ENCODE measurements at regions not wholly inside any gene's neighbourhood (a gene's known extent, or its start where the extent isn't known, plus 50 kb on each side); places are given as distances from the start of the nearest gene placed in this dataset.

DNA sequence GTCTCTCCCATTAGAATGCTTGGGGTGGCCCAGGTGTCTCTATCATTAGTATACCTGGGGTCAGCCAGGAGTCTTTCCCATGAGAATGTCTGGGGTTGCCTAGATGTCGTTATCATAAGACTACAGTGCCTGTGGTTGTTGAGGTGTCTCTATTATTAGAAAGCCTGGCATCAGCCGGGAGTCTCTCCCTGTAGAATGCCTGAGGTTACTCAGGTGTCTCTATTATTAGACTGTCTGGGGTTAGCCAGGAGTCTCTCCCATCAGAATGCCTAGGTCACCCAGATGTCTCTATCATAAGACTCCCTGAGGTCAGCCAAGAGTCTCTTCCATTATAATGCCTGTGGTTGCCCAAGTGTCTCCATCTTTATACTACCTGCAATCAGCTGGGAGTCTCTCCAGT lies 1541.1 kb downstream of the UQCRFS1 start:
- Histone ChIP-seq H3K36me3 (ENCODE audit: insufficient read depth, low read length) (no peaks in the 10 kb centered on the region), H3K27me3 (ENCODE audit: insufficient read depth, low read length) (no peaks in the 10 kb centered on the region), H2AFZ (ENCODE audit: low read depth, low read length) (no peak overlapping the region), H3K9me3 (ENCODE audit: low read length) (no peaks in the 10 kb centered on the region), H3K4me3 (ENCODE audit: low read length) (no peak overlapping the region), H3K4me1 (ENCODE audit: insufficient read depth, low read length) (no peaks in the 10 kb centered on the region)

DNA sequence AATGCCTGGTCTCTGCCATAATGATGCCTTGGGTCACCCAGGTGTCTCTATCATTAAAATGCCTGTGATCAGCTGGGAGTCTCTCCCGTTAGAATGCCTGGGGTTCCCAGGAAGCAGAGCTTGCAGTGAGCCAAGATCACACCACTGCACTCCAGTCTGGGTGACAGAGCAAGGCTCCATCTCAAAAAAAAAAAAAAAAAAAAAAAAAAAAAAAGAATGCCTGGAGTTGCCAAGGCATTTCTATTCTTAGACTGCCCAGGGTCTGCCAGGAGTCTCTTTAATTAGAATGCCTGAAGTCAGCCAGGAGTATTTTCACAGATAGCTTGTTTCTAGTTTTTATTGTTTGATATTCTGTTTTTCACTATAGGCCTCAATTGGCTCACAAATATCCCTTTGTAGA lies 1552.5 kb downstream of the UQCRFS1 start:
- H2AFZ ChIP-seq (ENCODE audit: low read depth, low read length): no peak overlapping the region
- no peaks in the 10 kb centered on the region for H3K36me3 ChIP-seq (ENCODE audit: insufficient read depth, low read length)
- H3K4me1 ChIP-seq (ENCODE audit: insufficient read depth, low read length): no peaks in the 10 kb centered on the region
- H3K27me3 ChIP-seq (ENCODE audit: insufficient read depth, low read length): no peaks in the 10 kb centered on the region
- no peak overlapping the region for H3K4me3 ChIP-seq (ENCODE audit: low read length)
- H3K9me3 ChIP-seq (ENCODE audit: low read length): peaks cover 5% of the 10 kb centered on the region

DNA sequence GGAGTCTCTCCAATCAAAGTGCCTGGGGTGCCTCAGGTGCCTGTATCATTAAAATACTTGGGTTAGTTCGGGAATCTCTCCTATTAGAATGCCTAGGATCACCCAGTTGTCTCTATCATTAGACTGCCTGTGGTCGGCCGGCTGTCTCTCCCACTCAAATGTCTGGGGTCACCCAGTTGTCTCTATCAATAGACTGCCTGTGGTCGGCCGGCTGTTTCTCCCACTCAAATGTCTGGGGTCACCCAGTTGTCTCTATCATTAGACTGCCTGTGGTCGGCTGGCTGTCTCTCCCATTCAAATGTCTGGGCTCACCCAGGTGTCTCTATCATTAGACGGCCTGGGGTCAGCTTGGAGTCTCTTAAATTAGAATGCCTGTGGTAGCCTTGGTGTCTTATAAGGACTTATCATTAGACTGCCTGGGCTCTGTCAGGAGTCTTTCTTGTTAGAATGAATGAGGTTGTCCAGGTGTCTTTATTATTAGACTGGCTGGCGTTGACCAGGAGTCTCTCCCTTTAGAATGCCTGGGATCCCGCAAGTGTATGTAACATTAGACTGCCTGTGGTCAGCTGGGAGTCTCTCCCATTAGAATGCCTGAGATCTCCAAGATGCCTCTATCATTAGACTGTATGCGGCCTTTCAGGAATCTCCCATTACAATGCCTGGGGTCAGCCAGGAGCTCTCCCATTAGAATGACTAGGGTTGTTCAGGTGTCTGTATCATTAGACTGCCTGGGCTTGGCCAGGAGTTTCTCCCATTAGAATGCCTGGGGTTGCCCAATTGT lies 1555.5 kb downstream of the UQCRFS1 start:
- Histone ChIP-seq H3K4me3 (ENCODE audit: low read length) (no peak overlapping the region), H2AFZ (ENCODE audit: low read depth, low read length) (no peak overlapping the region), H3K27me3 (ENCODE audit: insufficient read depth, low read length) (no peaks in the 10 kb centered on the region), H3K36me3 (ENCODE audit: insufficient read depth, low read length) (no peaks in the 10 kb centered on the region), H3K9me3 (ENCODE audit: low read length) (peaks cover 5% of the 10 kb centered on the region), H3K4me1 (ENCODE audit: insufficient read depth, low read length) (no peaks in the 10 kb centered on the region)

DNA sequence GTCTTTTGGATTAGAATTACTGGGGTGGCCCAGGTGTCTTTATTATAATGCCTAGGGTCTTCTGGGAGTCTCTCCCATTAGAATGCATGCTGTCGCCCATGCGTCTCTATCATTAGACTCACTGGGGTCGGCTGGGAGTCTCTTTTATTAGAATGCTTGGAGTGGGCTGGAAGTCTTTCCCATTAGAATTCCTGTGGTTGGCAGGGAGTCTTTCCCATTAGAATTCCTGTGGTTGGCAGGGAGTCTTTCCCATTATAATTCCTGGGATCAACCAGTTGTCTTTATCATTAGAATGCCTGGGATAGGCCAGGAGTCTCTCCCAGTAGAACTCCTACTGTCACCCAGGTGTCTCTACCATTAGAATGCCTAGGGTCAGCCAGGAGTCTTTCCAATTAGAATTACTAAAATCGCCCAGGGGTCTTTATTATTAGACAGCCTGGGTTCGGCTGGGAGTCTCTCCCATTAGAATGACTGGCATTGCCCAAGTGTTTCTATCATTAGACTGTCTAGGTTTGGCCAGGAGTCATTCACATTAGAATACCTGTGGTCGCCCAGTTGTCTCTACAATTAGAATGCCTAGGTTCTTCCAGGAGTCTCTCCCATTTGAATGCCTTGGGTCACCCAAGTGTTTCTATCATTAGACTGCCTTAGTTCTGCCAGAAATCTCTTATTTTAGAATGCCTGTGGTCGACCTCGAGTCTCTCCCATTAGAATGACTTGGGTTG lies 1558.5 kb downstream of the UQCRFS1 start:
- Histone ChIP-seq H3K36me3 (ENCODE audit: insufficient read depth, low read length) (no peaks in the 10 kb centered on the region), H3K4me3 (ENCODE audit: low read length) (no peak overlapping the region), H2AFZ (ENCODE audit: low read depth, low read length) (no peak overlapping the region), H3K4me1 (ENCODE audit: insufficient read depth, low read length) (no peaks in the 10 kb centered on the region), H3K27me3 (ENCODE audit: insufficient read depth, low read length) (no peaks in the 10 kb centered on the region), H3K9me3 (ENCODE audit: low read length) (peaks cover 5% of the 10 kb centered on the region)

DNA sequence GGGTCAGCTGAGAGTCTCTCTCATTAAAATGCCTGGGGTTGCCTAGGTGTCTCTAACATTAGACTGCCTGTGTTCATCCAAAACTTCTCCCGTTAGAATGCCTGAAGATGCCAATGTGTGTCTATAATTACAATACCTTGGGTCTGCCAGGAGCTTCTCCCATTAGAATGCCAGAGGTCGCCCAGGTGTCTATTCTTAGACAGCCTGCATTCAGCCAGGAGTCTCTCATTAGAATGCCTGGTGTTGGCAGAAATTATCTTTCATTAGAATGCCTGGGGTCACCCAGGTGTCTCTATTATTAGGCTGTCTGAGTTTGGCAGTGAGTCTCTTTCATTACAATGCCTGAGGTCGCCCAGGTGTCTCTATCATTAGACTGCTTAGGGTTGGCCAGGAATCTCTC lies 1560.2 kb downstream of the UQCRFS1 start:
- Histone ChIP-seq H3K27me3 (ENCODE audit: insufficient read depth, low read length) (no peaks in the 10 kb centered on the region), H2AFZ (ENCODE audit: low read depth, low read length) (no peak overlapping the region), H3K4me1 (ENCODE audit: insufficient read depth, low read length) (no peaks in the 10 kb centered on the region), H3K9me3 (ENCODE audit: low read length) (no peaks in the 10 kb centered on the region), H3K4me3 (ENCODE audit: low read length) (no peak overlapping the region), H3K36me3 (ENCODE audit: insufficient read depth, low read length) (no peaks in the 10 kb centered on the region)

DNA sequence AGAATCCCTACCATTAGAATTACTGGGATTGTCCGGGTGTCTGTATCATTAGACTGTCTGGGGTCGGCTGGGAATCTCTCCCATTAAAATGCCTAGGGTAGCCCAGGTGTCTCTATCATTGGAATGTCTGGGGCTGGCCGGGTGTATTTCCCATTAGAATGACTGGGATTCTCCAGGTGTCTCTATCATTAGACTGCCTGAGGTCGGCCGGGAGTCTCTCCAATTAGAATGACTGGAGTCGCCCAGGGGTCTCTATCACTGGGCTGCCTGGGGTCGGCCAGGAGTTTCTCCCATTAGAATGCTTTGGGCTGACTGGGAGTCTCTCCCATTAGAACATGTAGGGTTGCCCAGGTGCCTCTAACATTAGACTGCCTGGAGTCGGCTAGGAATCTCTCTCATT lies 1560.7 kb downstream of the UQCRFS1 start:
- Histone ChIP-seq H3K36me3 (ENCODE audit: insufficient read depth, low read length) (no peaks in the 10 kb centered on the region), H3K27me3 (ENCODE audit: insufficient read depth, low read length) (no peaks in the 10 kb centered on the region), H2AFZ (ENCODE audit: low read depth, low read length) (no peak overlapping the region), H3K9me3 (ENCODE audit: low read length) (no peaks in the 10 kb centered on the region), H3K4me1 (ENCODE audit: insufficient read depth, low read length) (no peaks in the 10 kb centered on the region), H3K4me3 (ENCODE audit: low read length) (no peak overlapping the region)

DNA sequence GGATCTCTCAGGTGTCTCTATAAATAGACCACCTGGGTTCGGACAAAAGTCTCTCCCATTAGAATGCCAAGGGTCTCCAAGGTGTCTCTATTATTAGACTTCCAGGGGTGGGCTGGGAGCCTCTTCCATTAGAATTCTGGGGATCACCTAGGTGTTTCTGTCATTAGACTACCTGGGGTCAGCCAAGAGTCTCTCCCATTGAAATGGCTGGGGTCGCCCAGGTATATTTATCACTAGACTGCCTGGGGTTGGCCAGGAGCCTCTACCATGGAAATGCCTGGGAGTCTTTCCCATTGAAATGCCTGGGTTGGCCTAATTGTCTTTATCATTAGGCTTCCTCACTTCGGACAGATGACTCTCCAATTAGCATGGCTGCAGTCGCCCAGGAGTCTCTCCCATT lies 1565.5 kb downstream of the UQCRFS1 start:
- Histone ChIP-seq H3K4me3 (ENCODE audit: low read length) (no peak overlapping the region), H3K4me1 (ENCODE audit: insufficient read depth, low read length) (no peaks in the 10 kb centered on the region), H3K36me3 (ENCODE audit: insufficient read depth, low read length) (no peaks in the 10 kb centered on the region), H3K27me3 (ENCODE audit: insufficient read depth, low read length) (no peaks in the 10 kb centered on the region), H2AFZ (ENCODE audit: low read depth, low read length) (no peak overlapping the region), H3K9me3 (ENCODE audit: low read length) (no peaks in the 10 kb centered on the region)

DNA sequence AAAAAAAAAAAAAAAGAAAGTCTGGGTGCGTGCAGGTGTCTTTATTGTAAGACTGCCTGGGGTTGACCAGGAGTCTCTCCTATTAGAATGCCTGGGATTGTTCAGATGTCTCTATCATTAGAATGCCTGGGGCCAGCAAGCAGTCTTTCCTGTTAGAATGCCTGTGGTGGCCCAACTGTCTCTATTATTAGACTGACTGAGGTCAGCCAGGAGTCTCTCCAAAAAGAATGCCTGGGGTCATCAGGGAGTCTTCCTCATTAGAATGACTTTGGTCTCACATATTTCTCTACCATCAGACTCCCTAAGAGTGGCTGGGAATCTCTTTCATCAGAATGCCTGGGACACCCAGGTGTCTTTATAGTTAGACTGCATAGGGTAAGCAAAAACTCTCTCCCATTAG lies 1577.5 kb downstream of the UQCRFS1 start:
- Histone ChIP-seq H3K4me3 (ENCODE audit: low read length) (no peak overlapping the region), H3K36me3 (ENCODE audit: insufficient read depth, low read length) (no peaks in the 10 kb centered on the region), H3K27me3 (ENCODE audit: insufficient read depth, low read length) (no peaks in the 10 kb centered on the region), H3K4me1 (ENCODE audit: insufficient read depth, low read length) (no peaks in the 10 kb centered on the region), H3K9me3 (ENCODE audit: low read length) (no peaks in the 10 kb centered on the region), H2AFZ (ENCODE audit: low read depth, low read length) (no peak overlapping the region)

DNA sequence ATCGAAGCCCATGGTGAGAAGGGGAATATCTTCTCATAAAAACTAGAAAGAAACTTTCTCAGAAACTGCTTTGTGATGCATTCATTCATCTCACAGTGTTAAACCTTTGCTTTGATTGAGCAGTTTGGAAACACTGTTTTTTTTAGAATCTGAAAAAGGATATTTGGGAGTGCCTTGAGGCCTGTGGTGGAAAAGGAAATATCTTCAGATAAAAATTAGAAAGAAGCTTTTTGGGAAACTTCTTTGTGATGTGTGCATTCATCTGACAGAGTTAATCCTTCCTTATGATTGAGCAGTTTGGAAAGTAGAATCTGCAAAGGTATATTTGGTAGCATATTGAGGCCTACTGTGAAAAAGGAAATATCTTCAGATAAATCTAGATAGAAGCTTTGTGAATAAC lies 1594.9 kb downstream of the UQCRFS1 start:
- Histone ChIP-seq H3K36me3 (ENCODE audit: insufficient read depth, low read length) (no peaks in the 10 kb centered on the region), H3K4me3 (ENCODE audit: low read length) (no peak overlapping the region), H3K9me3 (ENCODE audit: low read length) (no peaks in the 10 kb centered on the region), H3K27me3 (ENCODE audit: insufficient read depth, low read length) (no peaks in the 10 kb centered on the region), H2AFZ (ENCODE audit: low read depth, low read length) (no peak overlapping the region), H3K4me1 (ENCODE audit: insufficient read depth, low read length) (no peaks in the 10 kb centered on the region)

DNA sequence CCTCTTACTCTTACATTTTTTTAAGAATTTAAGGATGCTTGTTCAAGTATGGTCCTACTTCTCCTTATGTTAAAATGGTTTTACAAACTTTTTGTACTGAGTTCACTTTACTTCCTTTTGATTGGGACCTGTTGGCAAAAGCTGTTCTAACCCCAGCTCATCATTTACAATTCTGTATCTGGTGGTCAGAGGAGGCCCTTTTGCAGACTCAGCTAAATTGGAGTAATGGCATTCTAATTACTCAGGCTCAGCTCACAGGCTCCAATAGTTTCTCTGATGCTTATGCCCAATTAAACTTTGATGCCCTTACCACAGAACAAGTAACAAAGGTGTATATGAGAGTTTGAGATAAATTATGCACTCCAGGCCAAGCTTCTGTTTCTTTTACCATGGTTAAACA lies 1632.0 kb downstream of the UQCRFS1 start:
- Histone ChIP-seq H3K4me3 (ENCODE audit: low read length) (no peak overlapping the region), H2AFZ (ENCODE audit: low read depth, low read length) (no peak overlapping the region), H3K36me3 (ENCODE audit: insufficient read depth, low read length) (no peaks in the 10 kb centered on the region), H3K27me3 (ENCODE audit: insufficient read depth, low read length) (no peaks in the 10 kb centered on the region), H3K4me1 (ENCODE audit: insufficient read depth, low read length) (no peaks in the 10 kb centered on the region), H3K9me3 (ENCODE audit: low read length) (no peaks in the 10 kb centered on the region)

All from neuron (in vitro differentiated cells).